Liver (tissue), 3 donors: ENCODE measurements at regions not wholly inside any gene's neighbourhood (a gene's known extent, or its start where the extent isn't known, plus 50 kb on each side); places are given as distances from the start of the nearest gene placed in this dataset.

ENCODE experiments used
- JUND ChIP-seq, 2 donors: IDR thresholded peaks; 2 replicates each; pipeline ENCODE4 v1.6.1; 2016; ENCODE audit warnings: antibody characterized with exemption in 2 of 2
- NR2F2 ChIP-seq: IDR thresholded peaks from 2 replicates; pipeline ENCODE4 v1.6.1; 2016; ENCODE audit warnings: antibody characterized with exemption
- RAD21 ChIP-seq, 2 donors: IDR thresholded peaks; 2 replicates each; pipeline ENCODE4 v1.6.1; 2016; ENCODE audit warnings: antibody characterized with exemption in 2 of 2, mild to moderate bottlenecking in 2 of 2
- RXRA ChIP-seq, 2 donors: IDR thresholded peaks; 2 replicates each; pipeline ENCODE4 v1.6.1; 2017 to 2018; ENCODE audit warnings: antibody characterized with exemption in 2 of 2, mild to moderate bottlenecking in 1 of 2
- TAF1 ChIP-seq: conservative IDR thresholded peaks from 2 replicates; pipeline ENCODE4 v1.6.1; 2016; ENCODE audit warnings: antibody characterized with exemption, mild to moderate bottlenecking
- YY1 ChIP-seq: IDR thresholded peaks from 2 replicates; pipeline ENCODE4 v1.6.1; 2016; ENCODE audit warnings: antibody characterized with exemption, mild to moderate bottlenecking
- TF ChIP-seq, protein P1 (sequence below): fragments of 150-350 bp; IDR thresholded peaks from 2 replicates; pipeline ENCODE4 v1.5.1; 2017; ENCODE audit warnings: improper control_type of control experiment, low read depth, low read length; ENCODE audit not compliant: missing input control
- TF ChIP-seq, protein P2 (sequence below): IDR thresholded peaks from 2 replicates; pipeline ENCODE4 v1.6.1; 2016; ENCODE audit warnings: antibody characterized with exemption
- TF ChIP-seq, protein P3 (sequence below): IDR thresholded peaks from 2 replicates; pipeline ENCODE4 v1.6.1; 2016; ENCODE audit warnings: antibody characterized with exemption
- donor health status: healthy.
- donor health status: healthy.

DNA sequence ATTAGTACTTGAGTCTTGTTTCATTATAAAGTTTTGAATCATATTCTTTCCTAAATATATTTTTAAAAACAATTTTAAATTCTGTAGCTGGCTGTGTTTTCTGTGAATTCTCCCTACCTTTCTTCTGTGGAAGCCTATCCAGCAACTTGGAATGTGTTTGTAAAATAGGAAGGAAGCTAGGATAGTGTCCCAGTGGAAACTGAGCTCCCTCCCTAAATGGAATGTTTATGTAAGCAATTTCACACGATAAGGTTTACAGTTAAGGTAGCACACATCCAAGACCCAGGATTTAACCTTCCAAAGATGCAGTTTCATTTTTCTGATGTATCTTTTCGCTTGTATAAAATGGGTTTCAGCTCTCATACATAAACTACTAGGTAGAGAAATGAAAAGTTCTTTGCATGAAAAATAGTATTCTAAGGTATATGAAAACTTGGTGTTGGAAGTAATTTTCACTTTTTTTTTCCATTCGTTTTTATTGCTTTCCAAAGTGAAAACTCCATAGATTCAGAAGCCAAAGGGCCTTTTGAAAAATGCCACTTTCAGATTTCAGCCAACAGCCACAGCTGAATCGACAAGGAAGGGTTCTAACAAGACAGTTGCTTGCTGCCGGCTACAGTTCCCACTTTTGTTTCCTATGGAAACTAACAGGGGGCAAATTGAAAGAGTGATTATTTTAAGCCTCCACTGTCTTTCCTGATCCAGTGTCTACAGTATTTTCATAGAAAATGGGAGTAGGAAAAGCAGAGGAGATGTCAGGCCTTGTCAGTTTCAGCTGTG is 405.1 kb upstream of the POU3F3 start:
- TF ChIP-seq, protein P1, sequence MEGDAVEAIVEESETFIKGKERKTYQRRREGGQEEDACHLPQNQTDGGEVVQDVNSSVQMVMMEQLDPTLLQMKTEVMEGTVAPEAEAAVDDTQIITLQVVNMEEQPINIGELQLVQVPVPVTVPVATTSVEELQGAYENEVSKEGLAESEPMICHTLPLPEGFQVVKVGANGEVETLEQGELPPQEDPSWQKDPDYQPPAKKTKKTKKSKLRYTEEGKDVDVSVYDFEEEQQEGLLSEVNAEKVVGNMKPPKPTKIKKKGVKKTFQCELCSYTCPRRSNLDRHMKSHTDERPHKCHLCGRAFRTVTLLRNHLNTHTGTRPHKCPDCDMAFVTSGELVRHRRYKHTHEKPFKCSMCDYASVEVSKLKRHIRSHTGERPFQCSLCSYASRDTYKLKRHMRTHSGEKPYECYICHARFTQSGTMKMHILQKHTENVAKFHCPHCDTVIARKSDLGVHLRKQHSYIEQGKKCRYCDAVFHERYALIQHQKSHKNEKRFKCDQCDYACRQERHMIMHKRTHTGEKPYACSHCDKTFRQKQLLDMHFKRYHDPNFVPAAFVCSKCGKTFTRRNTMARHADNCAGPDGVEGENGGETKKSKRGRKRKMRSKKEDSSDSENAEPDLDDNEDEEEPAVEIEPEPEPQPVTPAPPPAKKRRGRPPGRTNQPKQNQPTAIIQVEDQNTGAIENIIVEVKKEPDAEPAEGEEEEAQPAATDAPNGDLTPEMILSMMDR, result no peak
- TF ChIP-seq, protein P2, sequence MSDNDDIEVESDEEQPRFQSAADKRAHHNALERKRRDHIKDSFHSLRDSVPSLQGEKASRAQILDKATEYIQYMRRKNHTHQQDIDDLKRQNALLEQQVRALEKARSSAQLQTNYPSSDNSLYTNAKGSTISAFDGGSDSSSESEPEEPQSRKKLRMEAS, result no peak
- TF ChIP-seq YY1 (no peak), RAD21 (IDR thresholded peaks at IDR 0.05) (no peak), RXRA (IDR thresholded peaks at IDR 0.05) (no peak), JUND (IDR thresholded peaks at IDR 0.05) (no peak), TAF1 (no peak), NR2F2 (no peak)
- TF ChIP-seq, protein P3, sequence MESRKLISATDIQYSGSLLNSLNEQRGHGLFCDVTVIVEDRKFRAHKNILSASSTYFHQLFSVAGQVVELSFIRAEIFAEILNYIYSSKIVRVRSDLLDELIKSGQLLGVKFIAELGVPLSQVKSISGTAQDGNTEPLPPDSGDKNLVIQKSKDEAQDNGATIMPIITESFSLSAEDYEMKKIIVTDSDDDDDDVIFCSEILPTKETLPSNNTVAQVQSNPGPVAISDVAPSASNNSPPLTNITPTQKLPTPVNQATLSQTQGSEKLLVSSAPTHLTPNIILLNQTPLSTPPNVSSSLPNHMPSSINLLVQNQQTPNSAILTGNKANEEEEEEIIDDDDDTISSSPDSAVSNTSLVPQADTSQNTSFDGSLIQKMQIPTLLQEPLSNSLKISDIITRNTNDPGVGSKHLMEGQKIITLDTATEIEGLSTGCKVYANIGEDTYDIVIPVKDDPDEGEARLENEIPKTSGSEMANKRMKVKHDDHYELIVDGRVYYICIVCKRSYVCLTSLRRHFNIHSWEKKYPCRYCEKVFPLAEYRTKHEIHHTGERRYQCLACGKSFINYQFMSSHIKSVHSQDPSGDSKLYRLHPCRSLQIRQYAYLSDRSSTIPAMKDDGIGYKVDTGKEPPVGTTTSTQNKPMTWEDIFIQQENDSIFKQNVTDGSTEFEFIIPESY, result no peak
